Keratinocyte (primary cell): ENCODE measurements at regions not wholly inside any gene's neighbourhood (a gene's known extent, or its start where the extent isn't known, plus 50 kb on each side); places are given as distances from the start of the nearest gene placed in this dataset.

ENCODE experiments used
- DNase-seq: peaks from one replicate; pipeline ENCODE4 v3.0.0-alpha.2; 2011; ENCODE audit warnings: low read depth, missing footprints, low spot score
- FAIRE-seq: peaks from 2 replicates; lab custom pipeline; 2011; peaks lifted over from hg19 to GRCh38; lab: Jason Lieb, UNC
- H2AFZ ChIP-seq: 2 replicates; pipeline ENCODE4 v1.6.0; 2012; ENCODE audit warnings: low read length, control low read depth, inconsistent platforms; ENCODE audit not compliant: control insufficient read depth
- H3K27ac ChIP-seq: 2 replicates; pipeline ENCODE4 v1.5.1; 2011; ENCODE audit warnings: low read length; ENCODE audit not compliant: control insufficient read depth, insufficient read depth
- H3K27me3 ChIP-seq: 3 replicates; pipeline ENCODE4 v1.6.0; 2011; ENCODE audit warnings: low read length; ENCODE audit not compliant: control insufficient read depth, insufficient read depth; ENCODE audit errors: extremely low read depth
- H3K36me3 ChIP-seq, 2 experiments: 2 replicates in 1 of 2; 3 replicates in 1 of 2; pipeline ENCODE4 v1.5.1; 2011; ENCODE audit warnings: low read length in 2 of 2, mild to moderate bottlenecking in 1 of 2; ENCODE audit not compliant: control insufficient read depth in 2 of 2, insufficient read depth in 2 of 2; ENCODE audit errors: extremely low read depth in 1 of 2
- H3K4me1 ChIP-seq: 3 replicates; pipeline ENCODE4 v1.5.1; 2011; ENCODE audit warnings: low read length; ENCODE audit not compliant: control insufficient read depth, insufficient read depth; ENCODE audit errors: extremely low read depth
- H3K4me2 ChIP-seq: 3 replicates; pipeline ENCODE4 v1.6.0; 2011; ENCODE audit warnings: low read depth, low read length; ENCODE audit not compliant: control insufficient read depth, insufficient read depth; ENCODE audit errors: extremely low read depth
- H3K4me3 ChIP-seq, 3 experiments: fragments of 200-600 bp in 1 of 3; sonication (generic) in 1 of 3; 2 replicates in 2 of 3; 3 replicates in 1 of 3; pipeline ENCODE4 v1.5.1; 2011 to 2016; ENCODE audit warnings: low read length in 3 of 3, mild to moderate bottlenecking in 3 of 3, control low read depth in 2 of 3, inconsistent platforms in 1 of 3, low read depth in 1 of 3, mixed read lengths in 1 of 3, mixed run types in 1 of 3, moderate library complexity in 1 of 3; ENCODE audit not compliant: control insufficient read depth in 2 of 3, insufficient read depth in 2 of 3; ENCODE audit errors: extremely low read depth in 1 of 3
- H3K79me2 ChIP-seq: 2 replicates; pipeline ENCODE4 v1.6.0; 2012; ENCODE audit warnings: low read length; ENCODE audit not compliant: control insufficient read depth, insufficient read depth
- H3K9ac ChIP-seq: 3 replicates; pipeline ENCODE4 v1.6.0; 2011; ENCODE audit warnings: low read length; ENCODE audit not compliant: control insufficient read depth, insufficient read depth; ENCODE audit errors: extremely low read depth
- H3K9me1 ChIP-seq: 3 replicates; pipeline ENCODE4 v1.6.0; 2011; ENCODE audit warnings: low read length; ENCODE audit not compliant: control insufficient read depth, insufficient read depth; ENCODE audit errors: extremely low read depth
- H3K9me3 ChIP-seq: 2 replicates; pipeline ENCODE4 v1.5.1; 2012; ENCODE audit warnings: low read depth, low read length; ENCODE audit not compliant: control insufficient read depth
- H4K20me1 ChIP-seq: 3 replicates; pipeline ENCODE4 v1.6.0; 2011; ENCODE audit warnings: low read length; ENCODE audit not compliant: control insufficient read depth, insufficient read depth; ENCODE audit errors: extremely low read depth
- EZH2 ChIP-seq: IDR thresholded peaks from one replicate; pipeline ENCODE4 v1.6.1; 2012; ENCODE audit warnings: inconsistent platforms, mild to moderate bottlenecking, low read length, moderate library complexity
- dilution Hi-C: fragments of 300-500 bp; cut with MboI; formaldehyde crosslinking; loops from one replicate; pipeline ENCODE4 v1.7.0; 2020; ENCODE audit warnings: low sequenced_read_pairs; ENCODE audit not compliant: extremely low pct_ligation_motif_present
- TF ChIP-seq, protein P1 (sequence below), 3 experiments: IDR thresholded peaks in 1 of 3; conservative IDR thresholded peaks in 1 of 3; optimal IDR thresholded peaks in 1 of 3; 2 replicates in 2 of 3; 3 replicates in 1 of 3; pipeline versions ENCODE3 to v1.5.1; 2011; ENCODE audit warnings: low read length in 3 of 3, mild to moderate bottlenecking in 3 of 3, moderate library complexity in 2 of 3, control low read depth in 1 of 3, inconsistent platforms in 1 of 3; ENCODE audit not compliant: insufficient read depth in 2 of 3; ENCODE audit errors: extremely low read depth in 1 of 3

DNA sequence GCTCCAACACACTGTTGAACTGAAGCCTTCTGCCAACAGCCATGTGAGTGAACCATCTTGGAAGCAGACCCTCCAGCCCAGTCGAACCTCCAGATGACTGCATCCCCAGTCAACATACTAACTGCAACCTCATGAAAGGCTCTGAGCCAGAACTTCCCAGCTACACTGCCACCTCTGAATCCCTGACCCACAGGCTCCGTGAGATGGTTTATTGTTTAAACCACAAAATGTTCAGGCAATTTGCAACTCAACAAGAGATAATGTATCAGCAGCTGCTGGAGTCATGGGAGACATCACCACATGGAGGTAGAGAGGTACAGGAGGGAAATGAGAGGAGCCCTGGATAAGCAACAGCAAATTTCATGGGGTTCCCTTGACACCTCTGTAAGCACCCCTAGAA, 266.4 kb upstream of the NBEA start:
- no peaks in the 10 kb centered on the region for H3K27me3 ChIP-seq
- no peak overlapping the region for H2AFZ ChIP-seq
- no peaks in the 10 kb centered on the region for H3K9me3 ChIP-seq
- no peaks in the 10 kb centered on the region for H4K20me1 ChIP-seq
- no peaks in the 10 kb centered on the region for H3K79me2 ChIP-seq
- FAIRE-seq (no peak), DNase-seq (no peak)
- H3K36me3 ChIP-seq, result no peaks in the 10 kb centered on the region
- no peak overlapping the region for H3K27ac ChIP-seq
- no peak overlapping the region for H3K9ac ChIP-seq
- no peak for TF ChIP-seq EZH2
- TF ChIP-seq, protein P1, sequence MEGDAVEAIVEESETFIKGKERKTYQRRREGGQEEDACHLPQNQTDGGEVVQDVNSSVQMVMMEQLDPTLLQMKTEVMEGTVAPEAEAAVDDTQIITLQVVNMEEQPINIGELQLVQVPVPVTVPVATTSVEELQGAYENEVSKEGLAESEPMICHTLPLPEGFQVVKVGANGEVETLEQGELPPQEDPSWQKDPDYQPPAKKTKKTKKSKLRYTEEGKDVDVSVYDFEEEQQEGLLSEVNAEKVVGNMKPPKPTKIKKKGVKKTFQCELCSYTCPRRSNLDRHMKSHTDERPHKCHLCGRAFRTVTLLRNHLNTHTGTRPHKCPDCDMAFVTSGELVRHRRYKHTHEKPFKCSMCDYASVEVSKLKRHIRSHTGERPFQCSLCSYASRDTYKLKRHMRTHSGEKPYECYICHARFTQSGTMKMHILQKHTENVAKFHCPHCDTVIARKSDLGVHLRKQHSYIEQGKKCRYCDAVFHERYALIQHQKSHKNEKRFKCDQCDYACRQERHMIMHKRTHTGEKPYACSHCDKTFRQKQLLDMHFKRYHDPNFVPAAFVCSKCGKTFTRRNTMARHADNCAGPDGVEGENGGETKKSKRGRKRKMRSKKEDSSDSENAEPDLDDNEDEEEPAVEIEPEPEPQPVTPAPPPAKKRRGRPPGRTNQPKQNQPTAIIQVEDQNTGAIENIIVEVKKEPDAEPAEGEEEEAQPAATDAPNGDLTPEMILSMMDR (optimal IDR thresholded peaks at IDR 0.05 in 1 of 3, IDR thresholded peaks at IDR 0.05 in 1 of 3, conservative IDR thresholded peaks at IDR 0.05 in 1 of 3; ENCODE audit: extremely low read depth in 1 of 3, insufficient read depth in 2 of 3, low read length in 3 of 3), result no peak
- H3K4me2 ChIP-seq, result no peak overlapping the region
- dilution Hi-C loops, result no loop called here
- H3K4me1 ChIP-seq, result no peaks in the 10 kb centered on the region
- no peak overlapping the region for H3K4me3 ChIP-seq
- H3K9me1 ChIP-seq, result no peaks in the 10 kb centered on the region

DNA sequence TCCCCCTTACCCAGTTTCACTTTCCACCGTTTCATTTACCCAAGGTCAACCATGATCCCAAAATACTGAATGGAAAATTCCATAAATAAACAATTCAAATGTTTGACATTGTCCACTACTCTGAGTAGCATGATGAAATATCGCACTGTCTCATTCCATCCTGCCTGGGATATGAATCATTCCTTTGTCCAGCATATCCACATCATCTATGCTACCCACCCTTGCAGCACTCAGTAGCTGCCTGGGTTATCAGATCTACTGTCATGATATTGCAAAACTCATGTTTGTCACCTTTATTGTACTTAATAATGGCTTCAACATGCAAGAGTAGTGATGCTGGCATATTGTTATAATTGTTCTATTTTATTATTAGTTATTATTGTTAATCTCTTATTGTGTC, 263.9 kb upstream of the NBEA start:
- Histone ChIP-seq H3K9ac (no peak overlapping the region), H3K9me1 (no peaks in the 10 kb centered on the region), H3K4me2 (no peak overlapping the region), H2AFZ (no peak overlapping the region), H3K4me3 (no peak overlapping the region), H4K20me1 (no peaks in the 10 kb centered on the region), H3K4me1 (no peaks in the 10 kb centered on the region), H3K36me3 (no peaks in the 10 kb centered on the region), H3K79me2 (no peaks in the 10 kb centered on the region), H3K27ac (no peak overlapping the region), H3K27me3 (no peaks in the 10 kb centered on the region), H3K9me3 (no peaks in the 10 kb centered on the region)
- no peak for FAIRE-seq
- dilution Hi-C loops, result no loop called here
- no peak for TF ChIP-seq EZH2
- TF ChIP-seq, protein P1 (optimal IDR thresholded peaks at IDR 0.05 in 1 of 3, IDR thresholded peaks at IDR 0.05 in 1 of 3, conservative IDR thresholded peaks at IDR 0.05 in 1 of 3; ENCODE audit: extremely low read depth in 1 of 3, insufficient read depth in 2 of 3, low read length in 3 of 3), result no peak
- no peak for DNase-seq
